ENCODE measurements at regions not wholly inside any gene's neighbourhood (a gene's known extent, or its start where the extent isn't known, plus 50 kb on each side); places are given as distances from the start of the nearest gene placed in this dataset.

DNA sequence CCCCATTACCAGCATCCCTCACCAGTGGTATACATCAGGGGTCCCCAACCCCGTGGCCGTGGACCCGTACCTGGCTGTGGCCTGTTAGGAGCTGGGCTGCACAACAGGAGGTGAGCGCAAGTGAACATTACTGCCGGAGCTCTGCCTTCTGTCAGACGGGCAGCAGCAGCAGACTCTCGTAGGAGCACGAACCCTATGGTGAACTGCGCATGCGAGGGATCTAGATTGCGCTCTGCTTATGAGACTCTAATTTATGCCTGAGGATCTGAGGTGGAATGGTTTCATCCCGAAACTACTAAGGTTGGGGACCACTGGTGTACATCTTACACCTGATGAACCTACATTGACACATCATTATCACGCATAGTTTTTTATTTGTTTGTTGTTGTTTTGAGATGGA is 52.8 kb upstream of the DHX15 start:
- TF ChIP-seq, protein P1, sequence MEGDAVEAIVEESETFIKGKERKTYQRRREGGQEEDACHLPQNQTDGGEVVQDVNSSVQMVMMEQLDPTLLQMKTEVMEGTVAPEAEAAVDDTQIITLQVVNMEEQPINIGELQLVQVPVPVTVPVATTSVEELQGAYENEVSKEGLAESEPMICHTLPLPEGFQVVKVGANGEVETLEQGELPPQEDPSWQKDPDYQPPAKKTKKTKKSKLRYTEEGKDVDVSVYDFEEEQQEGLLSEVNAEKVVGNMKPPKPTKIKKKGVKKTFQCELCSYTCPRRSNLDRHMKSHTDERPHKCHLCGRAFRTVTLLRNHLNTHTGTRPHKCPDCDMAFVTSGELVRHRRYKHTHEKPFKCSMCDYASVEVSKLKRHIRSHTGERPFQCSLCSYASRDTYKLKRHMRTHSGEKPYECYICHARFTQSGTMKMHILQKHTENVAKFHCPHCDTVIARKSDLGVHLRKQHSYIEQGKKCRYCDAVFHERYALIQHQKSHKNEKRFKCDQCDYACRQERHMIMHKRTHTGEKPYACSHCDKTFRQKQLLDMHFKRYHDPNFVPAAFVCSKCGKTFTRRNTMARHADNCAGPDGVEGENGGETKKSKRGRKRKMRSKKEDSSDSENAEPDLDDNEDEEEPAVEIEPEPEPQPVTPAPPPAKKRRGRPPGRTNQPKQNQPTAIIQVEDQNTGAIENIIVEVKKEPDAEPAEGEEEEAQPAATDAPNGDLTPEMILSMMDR (IDR thresholded peaks at IDR 0.05) = no peak
- Histone ChIP-seq H3K4me1 (no peaks in the 10 kb centered on the region), H3K27ac (no peak overlapping the region), H3K36me3 (no peaks in the 10 kb centered on the region), H3K9me3 (no peaks in the 10 kb centered on the region), H3K27me3 (ENCODE audit: low read depth) (no peaks in the 10 kb centered on the region), H3K4me3 (no peak overlapping the region)
- ATAC-seq (no peak), DNase-seq (no peak)
- intact Hi-C loops (cut with DNase I) = no loop called here

DNA sequence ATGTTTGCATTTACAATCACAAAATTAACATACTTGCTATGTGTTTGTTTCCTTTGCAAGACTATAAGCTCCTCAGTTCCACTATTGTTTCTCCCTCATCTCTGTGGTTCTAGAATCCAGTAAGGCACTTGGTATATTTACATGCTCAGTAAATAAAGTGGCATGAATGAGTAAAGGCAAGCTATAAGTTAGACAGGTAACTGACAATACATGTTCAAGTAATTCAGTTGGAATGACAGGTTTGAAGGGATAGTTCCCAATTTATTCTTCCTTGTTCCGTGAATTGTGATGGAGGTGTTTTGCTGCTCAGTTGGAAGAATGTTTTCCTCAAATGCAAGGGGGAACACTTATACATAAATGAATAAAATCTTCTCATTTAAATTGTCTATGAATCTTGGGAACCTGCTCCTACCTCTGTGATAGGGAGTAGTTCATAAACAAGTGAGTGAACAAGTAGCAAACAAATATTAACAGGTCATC is 54.1 kb upstream of the DHX15 start:
- intact Hi-C loops (cut with DNase I) = no loop called here
- H3K4me3 ChIP-seq = no peak overlapping the region

DNA sequence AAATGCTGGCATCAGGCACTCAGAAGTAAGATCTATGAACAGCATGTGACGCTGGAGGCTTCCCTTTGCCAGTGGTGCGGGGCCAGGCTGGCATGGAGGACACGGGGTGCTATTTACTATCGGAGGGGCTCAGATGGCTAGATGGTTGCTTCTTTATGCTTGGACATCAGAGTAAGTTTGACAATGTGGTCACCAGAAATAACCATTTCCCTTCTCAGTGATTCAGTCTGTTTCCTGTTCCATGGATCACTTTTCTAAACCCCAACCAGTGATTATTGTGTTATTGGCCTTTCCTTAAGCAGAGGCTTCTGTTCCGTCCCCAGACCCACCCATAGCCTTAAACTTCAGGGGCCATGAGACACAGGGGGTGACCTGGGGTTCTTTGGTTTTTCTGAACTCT is 55.4 kb upstream of the DHX15 start:
- Histone ChIP-seq H3K27me3 (ENCODE audit: low read depth) (no peaks in the 10 kb centered on the region), H3K4me3 (no peak overlapping the region), H3K9me3 (no peaks in the 10 kb centered on the region), H3K36me3 (no peaks in the 10 kb centered on the region), H3K4me1 (no peaks in the 10 kb centered on the region), H3K27ac (no peak overlapping the region)
- ATAC-seq (no peak), DNase-seq (no peak)
- intact Hi-C loops (cut with DNase I) = no loop called here
- TF ChIP-seq, protein P1 (IDR thresholded peaks at IDR 0.05) = no peak

More for the DNA sequence above, 54.1 kb upstream of the DHX15 start:
- DNase-seq (no peak), ATAC-seq (no peak)
- TF ChIP-seq, protein P1 (IDR thresholded peaks at IDR 0.05) = no peak
- Histone ChIP-seq H3K4me1 (no peaks in the 10 kb centered on the region), H3K27me3 (ENCODE audit: low read depth) (no peaks in the 10 kb centered on the region), H3K9me3 (no peaks in the 10 kb centered on the region), H3K36me3 (no peaks in the 10 kb centered on the region), H3K27ac (no peak overlapping the region)

DNA sequence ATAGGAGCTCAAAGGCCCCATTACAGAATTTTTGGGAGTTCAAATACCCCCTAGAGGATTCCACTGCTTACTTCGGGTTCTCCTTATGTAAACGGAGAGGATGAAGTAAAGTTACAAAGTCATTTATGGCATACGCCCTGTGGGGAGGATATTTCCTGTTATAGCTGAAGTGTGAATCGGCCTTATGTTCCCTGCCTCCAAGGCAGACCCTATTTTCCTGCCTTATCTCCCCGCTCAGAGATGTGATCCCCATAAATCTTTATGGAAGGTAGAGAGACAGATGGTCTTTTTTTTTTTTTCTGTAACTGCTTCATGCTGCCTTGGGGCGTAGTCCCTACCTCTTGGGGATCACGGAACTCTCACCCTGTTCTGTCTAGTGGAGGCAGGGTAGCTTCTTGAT is 56.0 kb upstream of the DHX15 start:
- Histone ChIP-seq H3K9me3 (no peaks in the 10 kb centered on the region), H3K27ac (no peak overlapping the region), H3K27me3 (ENCODE audit: low read depth) (no peaks in the 10 kb centered on the region), H3K36me3 (no peaks in the 10 kb centered on the region), H3K4me3 (no peak overlapping the region), H3K4me1 (no peaks in the 10 kb centered on the region)
- TF ChIP-seq, protein P1 (IDR thresholded peaks at IDR 0.05) = no peak
- intact Hi-C loops (cut with DNase I) = no loop called here
- DNase-seq (no peak), ATAC-seq (no peak)

DNA sequence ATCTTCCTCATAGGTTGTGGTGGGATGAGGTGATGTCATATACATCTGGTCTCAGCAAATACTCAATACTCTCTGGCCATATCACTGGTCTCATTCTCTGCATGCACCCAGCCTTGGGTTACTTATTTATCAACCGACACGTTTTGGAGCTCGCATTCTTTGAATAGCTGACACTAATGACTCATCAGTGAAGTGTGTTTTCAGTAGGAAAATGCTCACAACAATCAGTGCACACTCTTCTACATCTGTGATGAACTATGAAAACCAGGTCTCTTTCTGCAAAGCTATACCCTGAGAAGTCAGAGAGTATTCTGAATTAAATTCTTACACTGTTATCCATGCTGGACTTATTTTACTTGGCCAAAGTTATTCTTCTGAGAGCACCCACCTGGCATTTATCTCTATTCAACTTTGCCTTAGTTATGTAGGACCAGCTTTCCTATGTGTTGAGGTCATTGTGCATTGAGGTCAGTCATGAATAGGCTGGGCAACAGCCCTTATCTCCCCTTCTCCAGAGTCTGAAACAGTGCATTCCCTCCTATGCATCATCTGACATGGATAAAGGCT is 58.7 kb upstream of the DHX15 start:
- ATAC-seq (peak; percentile 70 to 77), DNase-seq (no peak)
- no peaks in the 10 kb centered on the region for H3K9me3 ChIP-seq
- no peaks in the 10 kb centered on the region for H3K27me3 ChIP-seq (ENCODE audit: low read depth)
- no peak overlapping the region for H3K27ac ChIP-seq
- intact Hi-C loops (cut with DNase I) = no loop called here
- no peak overlapping the region for H3K4me3 ChIP-seq
- H3K4me1 ChIP-seq = peaks cover 8% of the 10 kb centered on the region
- H3K36me3 ChIP-seq = no peaks in the 10 kb centered on the region
- TF ChIP-seq, protein P1 (IDR thresholded peaks at IDR 0.05) = no peak
